GM10248 (cell line): ENCODE measurements at regions not wholly inside any gene's neighbourhood (a gene's known extent, or its start where the extent isn't known, plus 50 kb on each side); places are given as distances from the start of the nearest gene placed in this dataset.

Experiments
- CTCF ChIA-PET: fragments of 300-600 bp; sonication (Branson Sonifier 250); formaldehyde crosslinking; extraction: SDS; loops from one replicate; lab custom pipeline; 2021; ENCODE audit warnings: antibody characterized with exemption; lab: Yijun Ruan, JAX
- POLR2A ChIA-PET: fragments of 350-650 bp; sonication (Branson Sonifier 250); formaldehyde crosslinking; extraction: SDS; loops from one replicate; lab custom pipeline; 2020; ENCODE audit warnings: antibody characterized with exemption; lab: Yijun Ruan, JAX
- DNase-seq: peaks from one replicate; pipeline ENCODE4 v3.0.0; 2012; ENCODE audit errors: extremely low spot score
- TF ChIP-seq, protein P1 (sequence below): IDR thresholded peaks from 2 replicates; pipeline ENCODE4 v1.5.1; 2012; ENCODE audit warnings: mild to moderate bottlenecking, low read depth; ENCODE audit errors: extremely low read depth, missing control alignments, control extremely low read depth

DNA sequence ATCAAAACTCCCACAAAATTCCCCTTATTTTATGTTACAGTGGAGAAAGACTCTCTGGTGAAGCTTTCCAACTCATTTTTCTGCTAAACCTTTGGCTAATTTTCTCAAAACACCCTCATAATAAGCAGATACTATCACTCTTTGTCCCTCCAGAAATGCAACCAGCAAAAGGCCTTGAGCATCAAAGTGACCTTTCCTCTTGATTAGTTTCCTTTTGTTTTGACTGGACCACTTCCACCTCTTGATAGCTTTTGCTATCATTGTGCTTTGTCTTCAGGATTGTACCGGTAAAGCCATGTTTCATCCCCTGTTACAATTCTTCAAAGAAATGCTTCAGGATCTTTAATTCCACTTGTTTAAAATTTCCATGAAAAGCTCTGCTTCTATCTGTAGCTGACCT is 115.1 kb upstream of the SLC13A1 start:
- ChIA-PET POLR2A (no interaction called here), CTCF (interaction anchor here (1.2 to 1.8 kb wide), 5 partner anchors 9 to 387 kb away, joined by 3 to 6 read pairs (median 3); no protein-coding TSS in a partner anchor)
- TF ChIP-seq, protein P1, sequence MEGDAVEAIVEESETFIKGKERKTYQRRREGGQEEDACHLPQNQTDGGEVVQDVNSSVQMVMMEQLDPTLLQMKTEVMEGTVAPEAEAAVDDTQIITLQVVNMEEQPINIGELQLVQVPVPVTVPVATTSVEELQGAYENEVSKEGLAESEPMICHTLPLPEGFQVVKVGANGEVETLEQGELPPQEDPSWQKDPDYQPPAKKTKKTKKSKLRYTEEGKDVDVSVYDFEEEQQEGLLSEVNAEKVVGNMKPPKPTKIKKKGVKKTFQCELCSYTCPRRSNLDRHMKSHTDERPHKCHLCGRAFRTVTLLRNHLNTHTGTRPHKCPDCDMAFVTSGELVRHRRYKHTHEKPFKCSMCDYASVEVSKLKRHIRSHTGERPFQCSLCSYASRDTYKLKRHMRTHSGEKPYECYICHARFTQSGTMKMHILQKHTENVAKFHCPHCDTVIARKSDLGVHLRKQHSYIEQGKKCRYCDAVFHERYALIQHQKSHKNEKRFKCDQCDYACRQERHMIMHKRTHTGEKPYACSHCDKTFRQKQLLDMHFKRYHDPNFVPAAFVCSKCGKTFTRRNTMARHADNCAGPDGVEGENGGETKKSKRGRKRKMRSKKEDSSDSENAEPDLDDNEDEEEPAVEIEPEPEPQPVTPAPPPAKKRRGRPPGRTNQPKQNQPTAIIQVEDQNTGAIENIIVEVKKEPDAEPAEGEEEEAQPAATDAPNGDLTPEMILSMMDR = no peak

DNA sequence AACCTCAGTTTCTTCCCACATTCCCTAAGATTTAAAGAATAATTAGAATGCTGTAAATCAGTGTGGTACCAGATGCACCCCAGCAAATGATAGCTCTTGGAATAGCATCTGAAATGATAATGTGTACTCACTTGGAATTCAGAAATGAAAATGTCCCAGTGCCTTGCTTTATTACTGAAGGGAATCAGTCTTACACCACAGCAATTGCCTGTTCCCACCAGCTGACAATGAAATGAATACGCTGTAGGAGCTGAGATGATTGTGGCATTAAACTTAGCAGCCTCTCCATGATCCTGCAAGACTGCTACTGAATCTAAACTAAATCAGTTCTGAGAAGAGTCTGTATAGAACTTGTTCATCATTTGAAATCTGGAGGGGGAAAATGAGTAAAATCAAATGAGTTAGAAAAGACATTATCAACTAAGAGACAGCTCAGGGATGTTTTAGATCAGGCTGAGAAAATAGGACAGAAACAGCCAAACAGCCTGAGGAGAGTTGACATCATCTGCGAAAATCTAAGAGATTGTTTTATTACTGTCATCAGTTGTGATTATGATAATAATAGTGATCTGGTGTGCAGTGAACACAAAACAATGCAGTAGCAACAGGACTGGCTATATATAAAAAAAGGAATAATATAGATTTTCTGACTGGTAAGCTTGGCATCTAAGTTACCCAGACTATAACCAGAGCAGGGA is 108.6 kb upstream of the SLC13A1 start:
- ChIA-PET CTCF (interaction anchor here (0.8 to 1.2 kb wide), 2 partner anchors 12 to 46 kb away, joined by 3 to 4 read pairs; no protein-coding TSS in a partner anchor), POLR2A (no interaction called here)
- TF ChIP-seq, protein P1 = no peak
- no peak for DNase-seq

More for the DNA sequence above, 115.1 kb upstream of the SLC13A1 start:
- no peak for DNase-seq

DNA sequence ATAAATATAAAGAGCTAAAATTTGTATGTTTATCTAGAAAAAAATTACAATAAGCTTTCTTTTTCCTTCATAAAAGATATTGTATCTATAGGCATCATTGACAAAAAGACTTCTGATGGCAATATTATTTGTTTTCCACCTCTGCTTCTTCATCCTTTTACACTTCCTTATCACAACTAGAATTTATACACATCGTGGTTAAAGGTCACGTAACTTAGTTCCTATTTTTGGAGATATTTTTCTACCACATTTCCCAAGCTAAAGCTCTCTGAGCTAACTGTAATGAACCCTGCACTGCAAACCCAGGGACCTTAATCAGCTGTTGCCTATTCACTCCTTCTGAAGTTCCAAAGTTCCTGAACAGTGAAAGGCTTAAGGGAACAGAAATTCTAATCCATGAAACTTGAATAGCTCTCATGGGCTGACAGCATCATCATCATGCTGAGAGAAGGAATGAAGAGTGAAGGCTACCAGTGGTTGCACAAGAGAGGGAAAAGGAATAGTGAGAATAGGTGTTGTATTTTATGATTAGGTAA is 106.1 kb upstream of the SLC13A1 start:
- ChIA-PET POLR2A (no interaction called here), CTCF (interaction anchor here (0.8 to 1.4 kb wide), 4 partner anchors 9 to 99 kb away, joined by 3 to 6 read pairs (median 3); no protein-coding TSS in a partner anchor)
- no peak for DNase-seq
- TF ChIP-seq, protein P1 = no peak

DNA sequence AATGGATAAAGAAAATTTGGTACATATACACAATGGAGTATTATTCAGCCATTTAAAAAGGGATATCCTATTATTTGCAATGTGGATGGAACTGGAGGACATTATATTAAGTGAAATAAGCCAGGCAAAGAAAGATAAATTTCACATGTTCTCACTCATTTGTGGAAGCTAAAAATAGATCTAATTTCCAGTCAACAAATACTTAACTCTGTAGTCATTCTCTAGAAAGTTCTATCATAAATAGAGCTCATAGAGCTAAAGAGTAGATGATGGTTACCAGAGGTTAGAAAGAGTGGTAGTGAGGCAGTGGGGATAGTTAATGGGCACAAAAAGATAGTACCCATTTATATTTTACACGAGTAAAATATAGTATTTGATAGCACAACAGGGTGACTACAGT is 104.2 kb upstream of the SLC13A1 start:
- POLR2A ChIA-PET = no interaction called here
- CTCF ChIA-PET = interaction anchor here (1.3 kb wide), 1 partner anchor 13 kb away, joined by 3 read pairs; no protein-coding TSS in a partner anchor
- no peak for DNase-seq
- TF ChIP-seq, protein P1 = no peak

DNA sequence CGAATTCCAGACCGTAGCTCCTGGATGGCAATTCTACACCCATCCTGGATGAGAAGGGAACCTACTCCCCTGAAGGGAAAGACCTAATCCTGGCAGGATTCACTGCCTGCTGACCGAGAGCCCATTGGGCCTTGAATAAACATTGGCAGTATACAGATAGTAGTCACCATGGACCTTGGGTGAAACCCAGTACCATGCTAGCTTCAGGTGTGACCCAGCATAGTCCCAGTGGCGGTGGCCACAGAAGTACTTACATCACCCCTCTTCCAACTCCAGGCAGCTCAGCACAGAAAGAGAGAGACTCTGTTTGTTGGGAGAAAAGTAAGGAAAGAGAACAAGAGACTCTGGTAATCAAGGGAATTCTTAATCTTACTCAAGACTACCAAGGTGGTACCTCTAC is 97.2 kb upstream of the SLC13A1 start:
- POLR2A ChIA-PET = no interaction called here
- TF ChIP-seq, protein P1 = no peak
- CTCF ChIA-PET = interaction anchor here (1.1 to 1.6 kb wide), 3 partner anchors 11 to 70 kb away, joined by 3 to 4 read pairs (median 4); no protein-coding TSS in a partner anchor
- no peak for DNase-seq

DNA sequence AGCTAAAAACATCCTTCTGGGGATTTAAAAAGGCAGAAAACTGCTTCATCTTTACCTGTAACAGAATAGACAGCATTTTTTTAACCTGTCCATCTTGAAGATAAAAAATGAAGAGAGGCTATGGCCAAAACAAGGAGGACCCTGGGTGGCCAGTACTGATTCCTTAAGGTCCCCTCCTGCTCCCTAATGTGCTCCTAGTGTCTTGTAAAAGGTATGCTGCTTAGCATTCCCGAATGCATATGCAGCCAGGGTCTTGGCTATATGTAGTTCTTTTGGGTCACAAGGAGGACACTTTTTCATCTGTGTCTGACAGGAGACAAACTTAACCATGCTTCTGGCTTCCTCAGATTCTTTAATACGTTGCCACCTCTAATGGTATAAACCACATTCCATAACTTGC is 93.9 kb upstream of the SLC13A1 start:
- ChIA-PET CTCF (interaction anchor here (1.0 kb wide), 1 partner anchor 12 kb away, joined by 3 read pairs; no protein-coding TSS in a partner anchor), POLR2A (no interaction called here)
- DNase-seq = no peak
- TF ChIP-seq, protein P1 = no peak
